ENCODE measurements at regions not wholly inside any gene's neighbourhood (a gene's known extent, or its start where the extent isn't known, plus 50 kb on each side); places are given as distances from the start of the nearest gene placed in this dataset.

DNA sequence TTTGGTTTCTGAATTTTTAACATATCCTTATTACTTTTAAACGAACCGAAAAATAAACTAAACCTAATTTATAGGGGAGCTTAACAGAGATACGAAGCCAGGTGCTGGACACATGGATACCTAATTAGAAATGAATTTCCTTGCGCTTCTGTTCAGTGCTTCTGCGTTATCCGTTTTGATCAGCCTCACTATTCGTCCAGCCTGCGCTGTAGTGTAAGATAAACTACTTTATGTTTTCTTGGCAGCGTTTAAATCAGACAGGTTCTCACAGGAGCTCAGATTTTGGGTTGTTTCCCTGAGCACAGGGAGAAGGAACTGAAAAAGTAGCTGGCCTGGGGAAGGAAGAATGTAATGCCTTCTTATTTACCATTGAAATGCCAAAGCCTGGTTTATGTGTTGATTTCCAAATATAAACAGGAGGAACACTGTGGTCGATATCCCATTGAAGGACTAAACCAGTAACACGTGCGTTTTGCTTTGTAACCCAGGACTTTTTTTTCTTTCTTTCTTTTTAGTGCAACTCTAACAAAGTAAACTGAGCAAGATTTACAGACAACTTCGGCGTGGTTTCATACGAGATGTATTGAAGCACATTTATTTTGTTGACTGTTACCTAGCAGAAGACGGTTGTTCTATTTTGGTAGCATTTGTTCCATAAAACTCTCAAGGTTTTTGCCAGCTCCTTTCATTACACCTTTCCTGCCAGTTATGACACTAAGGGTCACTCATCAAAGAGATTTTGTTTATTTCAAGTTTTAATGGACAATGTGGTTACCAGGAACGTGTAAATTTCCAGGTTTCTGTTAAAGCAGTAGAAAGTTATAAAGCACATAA is 214.8 kb upstream of the HEY2 start:
- Histone ChIP-seq H3K27me3 (peaks cover 0 to 17% (median 0%) of the 10 kb centered on the region in 9 donors), H3K27ac (peak overlapping the region in 1 of 12 donors; percentile 9), H3K4me1 (peaks cover 0 to 29% (median 0%) of the 10 kb centered on the region in 12 donors), H3K4me3 (peak overlapping the region in 1 of 12 donors; percentile 10), H3K9me3 (no peaks in the 10 kb centered on the region), H3K36me3 (no peaks in the 10 kb centered on the region)
- 38 to 52% (median 46%) methylated on average over 17 of the region's 17 CpGs for WGBS, 4 donors
- TF ChIP-seq, protein P1, sequence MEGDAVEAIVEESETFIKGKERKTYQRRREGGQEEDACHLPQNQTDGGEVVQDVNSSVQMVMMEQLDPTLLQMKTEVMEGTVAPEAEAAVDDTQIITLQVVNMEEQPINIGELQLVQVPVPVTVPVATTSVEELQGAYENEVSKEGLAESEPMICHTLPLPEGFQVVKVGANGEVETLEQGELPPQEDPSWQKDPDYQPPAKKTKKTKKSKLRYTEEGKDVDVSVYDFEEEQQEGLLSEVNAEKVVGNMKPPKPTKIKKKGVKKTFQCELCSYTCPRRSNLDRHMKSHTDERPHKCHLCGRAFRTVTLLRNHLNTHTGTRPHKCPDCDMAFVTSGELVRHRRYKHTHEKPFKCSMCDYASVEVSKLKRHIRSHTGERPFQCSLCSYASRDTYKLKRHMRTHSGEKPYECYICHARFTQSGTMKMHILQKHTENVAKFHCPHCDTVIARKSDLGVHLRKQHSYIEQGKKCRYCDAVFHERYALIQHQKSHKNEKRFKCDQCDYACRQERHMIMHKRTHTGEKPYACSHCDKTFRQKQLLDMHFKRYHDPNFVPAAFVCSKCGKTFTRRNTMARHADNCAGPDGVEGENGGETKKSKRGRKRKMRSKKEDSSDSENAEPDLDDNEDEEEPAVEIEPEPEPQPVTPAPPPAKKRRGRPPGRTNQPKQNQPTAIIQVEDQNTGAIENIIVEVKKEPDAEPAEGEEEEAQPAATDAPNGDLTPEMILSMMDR (IDR thresholded peaks at IDR 0.05) = no peak
- no peak for TF ChIP-seq POLR2A (IDR thresholded peaks at IDR 0.05)
- intact Hi-C loops (cut with DNase I) = loop anchor here in 1 of 10 donors (10.0 kb wide), 1 partner anchor 170 kb away; no protein-coding TSS in a partner anchor
- ATAC-seq (peak in 2 of 4 donors; percentile 33 to 40), DNase-seq (no peak)

DNA sequence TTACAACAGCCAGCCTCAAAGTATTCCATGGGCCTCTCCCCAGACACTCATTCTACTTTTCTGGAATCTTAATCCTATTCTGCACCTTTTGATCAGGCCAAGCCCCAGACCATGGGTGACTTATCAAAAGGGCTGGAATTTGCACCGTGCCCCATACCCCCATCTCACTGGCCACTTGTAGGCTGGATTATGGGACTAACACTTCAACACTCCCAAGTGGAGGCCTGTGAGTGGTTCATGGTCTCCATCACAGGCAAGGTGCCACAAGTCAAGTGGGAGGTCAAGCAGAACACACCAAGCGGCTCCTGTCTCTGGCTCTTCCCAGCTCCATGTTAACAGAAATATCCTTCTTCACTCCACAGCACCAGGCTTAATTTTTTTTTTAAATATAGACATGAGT is 212.3 kb upstream of the HEY2 start:
- no peak overlapping the region for H3K4me3 ChIP-seq
- intact Hi-C loops (cut with DNase I) = loop anchor here in 1 of 10 donors (10.0 kb wide), 1 partner anchor 172 kb away; no protein-coding TSS in a partner anchor
- H3K9me3 ChIP-seq = no peaks in the 10 kb centered on the region
- WGBS, 4 donors = 40 to 58% (median 52%) methylated on average over 2 of the region's 2 CpGs
- ATAC-seq (peak; percentile 41 to 79 (median 63)), DNase-seq (peak in 3 of 5 donors; percentile 24 to 77 (median 42))
- no peak overlapping the region for H3K27ac ChIP-seq
- no peaks in the 10 kb centered on the region for H3K36me3 ChIP-seq
- peaks cover 0 to 17% (median 0%) of the 10 kb centered on the region in 9 donors for H3K27me3 ChIP-seq
- no peak for TF ChIP-seq POLR2A (IDR thresholded peaks at IDR 0.05)
- TF ChIP-seq, protein P1 (IDR thresholded peaks at IDR 0.05) = no peak
- peaks cover 0 to 28% (median 0%) of the 10 kb centered on the region in 12 donors for H3K4me1 ChIP-seq

DNA sequence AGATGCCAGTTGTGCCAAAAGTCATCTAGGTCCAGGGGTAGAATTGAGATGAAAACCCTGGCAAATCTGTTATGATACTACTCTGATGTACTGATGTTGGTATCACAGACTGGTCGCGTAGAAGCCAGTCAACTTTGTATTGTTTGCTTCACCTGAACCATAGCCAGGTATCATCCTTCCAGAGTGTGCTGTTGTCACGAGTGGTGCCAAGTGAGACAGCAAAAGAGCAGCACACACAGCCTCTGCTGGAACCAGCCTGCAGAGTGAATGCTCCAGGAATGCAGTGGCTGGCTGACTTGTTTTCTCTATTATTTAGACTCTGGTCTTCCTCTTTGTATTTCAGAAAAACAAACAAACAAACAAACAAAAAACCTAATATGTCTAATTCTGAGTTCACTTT is 209.5 kb upstream of the HEY2 start:
- ATAC-seq (peak in 1 of 4 donors; percentile 52), DNase-seq (no peak)
- peaks cover 0 to 19% (median 0%) of the 10 kb centered on the region in 12 donors for H3K4me1 ChIP-seq
- peaks cover 0 to 4% (median 0%) of the 10 kb centered on the region in 9 donors for H3K27me3 ChIP-seq
- TF ChIP-seq POLR2A (IDR thresholded peaks at IDR 0.05) = no peak
- TF ChIP-seq, protein P1 (IDR thresholded peaks at IDR 0.05) = no peak
- H3K36me3 ChIP-seq = no peaks in the 10 kb centered on the region
- H3K9me3 ChIP-seq = peaks cover 0 to 4% (median 0%) of the 10 kb centered on the region in 12 donors
- no peak overlapping the region for H3K27ac ChIP-seq
- intact Hi-C loops (cut with DNase I) = loop anchor here in 1 of 10 donors (10.0 kb wide), 1 partner anchor 175 kb away; no protein-coding TSS in a partner anchor
- WGBS, 4 donors = 52 to 61% (median 55%) methylated on average over 3 of the region's 3 CpGs
- no peak overlapping the region for H3K4me3 ChIP-seq

DNA sequence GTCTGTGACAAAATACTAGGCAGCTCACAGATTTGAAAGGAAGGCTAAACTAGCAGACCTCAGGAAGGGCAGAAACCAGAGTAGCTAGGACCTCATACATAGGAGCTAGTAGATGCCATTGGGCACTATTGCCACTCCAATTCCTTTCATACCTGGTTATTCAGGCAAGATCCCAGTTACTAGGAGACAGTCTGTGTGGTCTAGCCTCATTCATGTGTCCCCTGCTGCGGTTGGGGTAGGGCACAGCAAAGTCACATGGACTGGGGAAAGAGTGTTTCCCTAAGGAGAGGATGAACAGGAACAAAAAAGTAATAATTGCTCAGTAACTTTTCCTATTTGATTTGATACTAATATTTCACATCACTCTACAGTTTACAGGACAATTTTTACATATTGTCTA is 204.6 kb upstream of the HEY2 start:
- Histone ChIP-seq H3K9me3 (peaks cover 0 to 4% (median 0%) of the 10 kb centered on the region in 12 donors), H3K4me3 (no peak overlapping the region), H3K4me1 (peaks cover 0 to 11% (median 0%) of the 10 kb centered on the region in 12 donors), H3K27me3 (no peaks in the 10 kb centered on the region), H3K27ac (no peak overlapping the region), H3K36me3 (no peaks in the 10 kb centered on the region)
- whole genome bisulfite sequencing, 4 donors = 61 to 80% (median 76%) methylated on average over 1 of the region's 1 CpG
- TF ChIP-seq, protein P1 (IDR thresholded peaks at IDR 0.05) = no peak
- no peak for TF ChIP-seq POLR2A (IDR thresholded peaks at IDR 0.05)
- no peak for DNase-seq
- intact Hi-C loops (cut with DNase I) = no loop called here
- ATAC-seq = no peak
